ENCODE measurements at regions not wholly inside any gene's neighbourhood (a gene's known extent, or its start where the extent isn't known, plus 50 kb on each side); places are given as distances from the start of the nearest gene placed in this dataset.

DNA sequence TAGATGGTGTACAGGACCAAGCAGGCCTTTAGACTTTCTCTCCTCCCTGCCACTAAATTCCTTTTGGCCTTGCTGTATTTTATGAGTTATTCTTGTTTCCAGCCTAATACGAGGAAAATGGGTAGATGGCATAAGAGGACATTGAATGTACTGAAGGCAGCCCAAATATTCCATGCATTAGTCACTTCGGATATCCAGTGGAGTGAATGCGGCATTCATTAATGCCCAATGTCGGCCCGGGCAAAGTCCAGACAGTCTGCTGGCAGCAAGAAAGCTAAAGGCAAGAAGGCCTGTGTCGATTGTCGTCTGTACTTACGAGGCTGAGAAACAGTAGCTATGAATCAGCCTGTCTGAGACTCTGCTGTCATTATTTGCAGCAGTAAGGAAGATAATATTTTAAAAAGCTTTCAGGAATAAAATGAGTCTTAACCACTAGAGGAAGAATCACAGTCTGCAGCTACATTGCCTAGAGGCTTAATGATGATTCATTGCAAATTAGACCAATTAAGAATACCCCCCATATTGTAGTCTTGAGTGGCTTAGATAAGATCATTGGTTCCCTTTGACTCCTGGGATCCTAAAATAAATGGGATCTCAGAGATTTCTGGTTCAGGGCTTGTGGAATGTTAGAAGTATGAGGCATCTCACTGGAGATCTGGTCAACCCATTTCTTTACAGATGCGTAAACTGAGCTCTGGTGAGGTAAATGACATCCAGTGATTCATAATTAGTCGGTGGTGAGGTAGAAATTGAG lies 534.1 kb upstream of the JAG1 start:
- Mint-ChIP-seq H3K9me3 (no peaks in the 10 kb centered on the region), H3K4me3 (no peak overlapping the region), H3K27me3 (ENCODE audit: low read depth) (no peaks in the 10 kb centered on the region), H3K27ac (no peak overlapping the region), H3K36me3 (no peaks in the 10 kb centered on the region), H3K4me1 (peaks cover 25% of the 10 kb centered on the region)
- TF ChIP-seq GABPB1 (CRISPR knock-in tag; IDR thresholded peaks at IDR 0.05), result 0 out of 2 replicates have a peak, but pooled peaks have one; percentile 18
- TF ChIP-seq ZNF396 (CRISPR knock-in tag; IDR thresholded peaks at IDR 0.05; ENCODE audit: borderline replicate concordance), result no peak
- no peak for ATAC-seq
- DNase-seq (ENCODE audit: low spot score), result no peak
- CTCF ChIA-PET, result interaction anchor here (1.0 kb wide), 1 partner anchor 57 kb away, joined by 3 read pairs; no protein-coding TSS in a partner anchor
- POLR2A ChIA-PET, result no interaction called here

DNA sequence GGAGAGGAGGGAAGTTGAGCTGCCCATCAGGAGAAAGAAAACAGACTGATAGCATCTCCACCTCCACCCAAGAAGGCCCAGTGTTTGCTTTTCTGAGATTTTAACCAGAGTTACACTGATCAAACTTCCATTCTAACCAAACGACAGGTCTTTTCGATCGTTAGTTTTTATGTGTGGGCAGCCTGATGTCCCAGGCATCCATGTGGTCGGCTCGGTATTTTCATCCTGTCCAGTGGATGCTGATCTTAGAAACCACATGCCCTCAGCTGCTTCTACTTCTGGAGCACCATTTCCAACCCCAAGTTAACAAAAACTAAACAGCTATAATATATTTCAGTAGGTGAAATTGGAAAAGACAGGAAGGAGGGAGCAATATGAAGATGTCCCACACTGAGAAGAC lies 536.8 kb upstream of the JAG1 start:
- Mint-ChIP-seq H3K4me3 (no peak overlapping the region), H3K27ac (no peak overlapping the region), H3K27me3 (ENCODE audit: low read depth) (no peaks in the 10 kb centered on the region), H3K36me3 (no peaks in the 10 kb centered on the region), H3K9me3 (no peaks in the 10 kb centered on the region), H3K4me1 (peaks cover 26% of the 10 kb centered on the region)
- ATAC-seq, result no peak
- ChIA-PET POLR2A (no interaction called here), CTCF (no interaction called here)
- TF ChIP-seq TEAD4 (CRISPR knock-in tag; IDR thresholded peaks at IDR 0.05), result no peak
- no peak for TF ChIP-seq JAZF1 (CRISPR knock-in tag; IDR thresholded peaks at IDR 0.05)
- TF ChIP-seq, protein P1, sequence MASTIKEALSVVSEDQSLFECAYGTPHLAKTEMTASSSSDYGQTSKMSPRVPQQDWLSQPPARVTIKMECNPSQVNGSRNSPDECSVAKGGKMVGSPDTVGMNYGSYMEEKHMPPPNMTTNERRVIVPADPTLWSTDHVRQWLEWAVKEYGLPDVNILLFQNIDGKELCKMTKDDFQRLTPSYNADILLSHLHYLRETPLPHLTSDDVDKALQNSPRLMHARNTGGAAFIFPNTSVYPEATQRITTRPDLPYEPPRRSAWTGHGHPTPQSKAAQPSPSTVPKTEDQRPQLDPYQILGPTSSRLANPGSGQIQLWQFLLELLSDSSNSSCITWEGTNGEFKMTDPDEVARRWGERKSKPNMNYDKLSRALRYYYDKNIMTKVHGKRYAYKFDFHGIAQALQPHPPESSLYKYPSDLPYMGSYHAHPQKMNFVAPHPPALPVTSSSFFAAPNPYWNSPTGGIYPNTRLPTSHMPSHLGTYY (CRISPR knock-in tag; IDR thresholded peaks at IDR 0.05), result no peak
- TF ChIP-seq ESRRA (CRISPR knock-in tag; IDR thresholded peaks at IDR 0.05; ENCODE audit: borderline replicate concordance), result no peak
- no peak for TF ChIP-seq MXD4 (CRISPR knock-in tag; IDR thresholded peaks at IDR 0.05; ENCODE audit: borderline replicate concordance)
- TF ChIP-seq, protein P2, sequence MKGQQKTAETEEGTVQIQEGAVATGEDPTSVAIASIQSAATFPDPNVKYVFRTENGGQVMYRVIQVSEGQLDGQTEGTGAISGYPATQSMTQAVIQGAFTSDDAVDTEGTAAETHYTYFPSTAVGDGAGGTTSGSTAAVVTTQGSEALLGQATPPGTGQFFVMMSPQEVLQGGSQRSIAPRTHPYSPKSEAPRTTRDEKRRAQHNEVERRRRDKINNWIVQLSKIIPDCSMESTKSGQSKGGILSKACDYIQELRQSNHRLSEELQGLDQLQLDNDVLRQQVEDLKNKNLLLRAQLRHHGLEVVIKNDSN (CRISPR knock-in tag; IDR thresholded peaks at IDR 0.05), result no peak
- DNase-seq (ENCODE audit: low spot score), result no peak

- Mint-ChIP-seq H3K36me3 (no peaks in the 10 kb centered on the region), H3K27me3 (ENCODE audit: low read depth) (no peaks in the 10 kb centered on the region), H3K9me3 (no peaks in the 10 kb centered on the region), H3K4me3 (no peak overlapping the region), H3K27ac (no peak overlapping the region), H3K4me1 (peaks cover 20% of the 10 kb centered on the region)
- DNase-seq (ENCODE audit: low spot score) (no peak), ATAC-seq (no peak)
- CTCF ChIA-PET, result interaction anchor here (0.6 kb wide), 2 partner anchors 111 to 537 kb away, joined by 3 to 4 read pairs; no protein-coding TSS in a partner anchor
- TF ChIP-seq NFATC4 (CRISPR knock-in tag; IDR thresholded peaks at IDR 0.05) (no peak), HMGA2 (CRISPR knock-in tag; IDR thresholded peaks at IDR 0.05) (no peak), CDX4 (CRISPR knock-in tag; IDR thresholded peaks at IDR 0.05; ENCODE audit: borderline replicate concordance) (no peak), FOXP1 (CRISPR knock-in tag; IDR thresholded peaks at IDR 0.05; ENCODE audit: borderline replicate concordance) (no peak), NFE2L1 (CRISPR knock-in tag; IDR thresholded peaks at IDR 0.05) (no peak), PRRX2 (CRISPR knock-in tag; IDR thresholded peaks at IDR 0.05) (no peak), ZNF219 (CRISPR knock-in tag; IDR thresholded peaks at IDR 0.05; ENCODE audit: borderline replicate concordance) (no peak), ZNF232 (CRISPR knock-in tag; IDR thresholded peaks at IDR 0.05) (no peak), TEAD4 (CRISPR knock-in tag; IDR thresholded peaks at IDR 0.05) (no peak), E2F5 (CRISPR knock-in tag; IDR thresholded peaks at IDR 0.05) (no peak), STAT6 (CRISPR knock-in tag; conservative IDR thresholded peaks at IDR 0.05; ENCODE audit: low read depth) (no peak), KAT7 (CRISPR knock-in tag; IDR thresholded peaks at IDR 0.05; ENCODE audit: borderline replicate concordance) (no peak), NR3C1 (CRISPR knock-in tag; conservative IDR thresholded peaks at IDR 0.05; ENCODE audit: low read depth) (no peak)
- TF ChIP-seq, protein P3, sequence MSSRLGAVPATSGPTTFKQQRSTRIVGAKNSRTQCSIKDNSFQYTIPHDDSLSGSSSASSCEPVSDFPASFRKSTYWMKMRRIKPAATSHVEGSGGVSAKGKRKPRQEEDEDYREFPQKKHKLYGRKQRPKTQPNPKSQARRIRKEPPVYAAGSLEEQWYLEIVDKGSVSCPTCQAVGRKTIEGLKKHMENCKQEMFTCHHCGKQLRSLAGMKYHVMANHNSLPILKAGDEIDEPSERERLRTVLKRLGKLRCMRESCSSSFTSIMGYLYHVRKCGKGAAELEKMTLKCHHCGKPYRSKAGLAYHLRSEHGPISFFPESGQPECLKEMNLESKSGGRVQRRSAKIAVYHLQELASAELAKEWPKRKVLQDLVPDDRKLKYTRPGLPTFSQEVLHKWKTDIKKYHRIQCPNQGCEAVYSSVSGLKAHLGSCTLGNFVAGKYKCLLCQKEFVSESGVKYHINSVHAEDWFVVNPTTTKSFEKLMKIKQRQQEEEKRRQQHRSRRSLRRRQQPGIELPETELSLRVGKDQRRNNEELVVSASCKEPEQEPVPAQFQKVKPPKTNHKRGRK (CRISPR knock-in tag; IDR thresholded peaks at IDR 0.05; ENCODE audit: borderline replicate concordance), result no peak
- TF ChIP-seq, protein P4, sequence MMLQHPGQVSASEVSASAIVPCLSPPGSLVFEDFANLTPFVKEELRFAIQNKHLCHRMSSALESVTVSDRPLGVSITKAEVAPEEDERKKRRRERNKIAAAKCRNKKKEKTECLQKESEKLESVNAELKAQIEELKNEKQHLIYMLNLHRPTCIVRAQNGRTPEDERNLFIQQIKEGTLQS (CRISPR knock-in tag; conservative IDR thresholded peaks at IDR 0.05), result no peak
- POLR2A ChIA-PET, result no interaction called here
Measured at GRCh38 chr20:11212272-11212671, 538.5 kb upstream of the JAG1 start.
